Mesothelial cell of epicardium (in vitro differentiated cells): ENCODE measurements at regions not wholly inside any gene's neighbourhood (a gene's known extent, or its start where the extent isn't known, plus 50 kb on each side); places are given as distances from the start of the nearest gene placed in this dataset.
A peak's percentile ranks its signal among the peaks of the same experiment; 100 is the strongest.
"Not testable (repeated sequence)": the region's sequence is repeated elsewhere in the genome, so short reads cannot be mapped to it uniquely, and the experiment has no call there.

Experiments
- DNase-seq, 2 experiments: peaks; one replicate each; pipeline ENCODE4 v3.0.0; 2021; ENCODE audit warnings: low spot score in 2 of 2; ENCODE audit not compliant: unreplicated experiment in 2 of 2
- H3K27ac Mint-ChIP-seq: 2 replicates; pipeline ENCODE4 v1.8.0; 2021; ENCODE audit warnings: mixed read lengths
- H3K27me3 Mint-ChIP-seq: 2 replicates; pipeline ENCODE4 v1.8.0; 2021; ENCODE audit warnings: low read depth, mixed read lengths
- H3K36me3 Mint-ChIP-seq: 2 replicates; pipeline ENCODE4 v1.8.0; 2021; ENCODE audit warnings: mixed read lengths
- H3K4me1 Mint-ChIP-seq: 2 replicates; pipeline ENCODE4 v1.8.0; 2021; ENCODE audit warnings: mixed read lengths
- H3K4me3 Mint-ChIP-seq: 2 replicates; pipeline ENCODE4 v1.8.0; 2021; ENCODE audit warnings: mild to moderate bottlenecking, moderate library complexity, mixed read lengths
- H3K9me3 Mint-ChIP-seq: 2 replicates; pipeline ENCODE4 v1.8.0; 2021; ENCODE audit warnings: mixed read lengths
- TF ChIP-seq, protein P1 (sequence below): fragments of 200-600 bp; sonication (generic); IDR thresholded peaks from one replicate; pipeline ENCODE4 v1.5.0; 2021; ENCODE audit warnings: antibody characterized with exemption; ENCODE audit not compliant: unreplicated experiment

DNA sequence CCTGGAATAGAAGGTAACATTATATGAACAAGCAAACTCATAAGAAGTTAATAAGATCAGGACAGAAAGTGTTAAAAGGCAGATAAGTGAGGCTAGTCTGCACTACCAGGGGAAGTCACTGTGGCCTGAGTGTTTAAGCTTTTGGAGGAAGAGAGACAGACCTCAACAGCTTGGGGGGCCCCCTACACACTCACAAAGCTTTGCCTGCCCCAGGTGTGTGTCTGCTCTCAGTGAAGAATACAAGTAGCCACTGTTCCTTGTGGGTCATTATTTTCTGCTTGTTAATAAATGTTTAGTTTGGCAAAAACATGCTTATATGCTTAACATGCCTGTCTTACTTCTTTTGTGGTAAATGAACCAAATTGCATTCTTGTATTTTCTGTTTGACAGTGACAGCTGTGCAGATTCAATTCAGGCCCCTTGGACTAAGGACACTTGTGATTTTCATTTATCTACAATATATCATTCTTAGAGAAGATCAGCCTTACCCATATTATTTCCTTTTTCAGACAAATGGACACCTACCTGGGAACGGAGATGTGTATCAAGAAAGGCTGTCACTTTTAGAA is 50.7 kb upstream of the C12orf71 start:
- no peaks in the 10 kb centered on the region for H3K27me3 Mint-ChIP-seq
- H3K4me1 Mint-ChIP-seq, result no peaks in the 10 kb centered on the region
- H3K4me3 Mint-ChIP-seq, result no peak overlapping the region
- no peaks in the 10 kb centered on the region for H3K36me3 Mint-ChIP-seq
- TF ChIP-seq, protein P1, sequence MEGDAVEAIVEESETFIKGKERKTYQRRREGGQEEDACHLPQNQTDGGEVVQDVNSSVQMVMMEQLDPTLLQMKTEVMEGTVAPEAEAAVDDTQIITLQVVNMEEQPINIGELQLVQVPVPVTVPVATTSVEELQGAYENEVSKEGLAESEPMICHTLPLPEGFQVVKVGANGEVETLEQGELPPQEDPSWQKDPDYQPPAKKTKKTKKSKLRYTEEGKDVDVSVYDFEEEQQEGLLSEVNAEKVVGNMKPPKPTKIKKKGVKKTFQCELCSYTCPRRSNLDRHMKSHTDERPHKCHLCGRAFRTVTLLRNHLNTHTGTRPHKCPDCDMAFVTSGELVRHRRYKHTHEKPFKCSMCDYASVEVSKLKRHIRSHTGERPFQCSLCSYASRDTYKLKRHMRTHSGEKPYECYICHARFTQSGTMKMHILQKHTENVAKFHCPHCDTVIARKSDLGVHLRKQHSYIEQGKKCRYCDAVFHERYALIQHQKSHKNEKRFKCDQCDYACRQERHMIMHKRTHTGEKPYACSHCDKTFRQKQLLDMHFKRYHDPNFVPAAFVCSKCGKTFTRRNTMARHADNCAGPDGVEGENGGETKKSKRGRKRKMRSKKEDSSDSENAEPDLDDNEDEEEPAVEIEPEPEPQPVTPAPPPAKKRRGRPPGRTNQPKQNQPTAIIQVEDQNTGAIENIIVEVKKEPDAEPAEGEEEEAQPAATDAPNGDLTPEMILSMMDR, result no peak
- DNase-seq, result no peak
- peaks cover 7% of the 10 kb centered on the region for H3K9me3 Mint-ChIP-seq
- no peak overlapping the region for H3K27ac Mint-ChIP-seq

DNA sequence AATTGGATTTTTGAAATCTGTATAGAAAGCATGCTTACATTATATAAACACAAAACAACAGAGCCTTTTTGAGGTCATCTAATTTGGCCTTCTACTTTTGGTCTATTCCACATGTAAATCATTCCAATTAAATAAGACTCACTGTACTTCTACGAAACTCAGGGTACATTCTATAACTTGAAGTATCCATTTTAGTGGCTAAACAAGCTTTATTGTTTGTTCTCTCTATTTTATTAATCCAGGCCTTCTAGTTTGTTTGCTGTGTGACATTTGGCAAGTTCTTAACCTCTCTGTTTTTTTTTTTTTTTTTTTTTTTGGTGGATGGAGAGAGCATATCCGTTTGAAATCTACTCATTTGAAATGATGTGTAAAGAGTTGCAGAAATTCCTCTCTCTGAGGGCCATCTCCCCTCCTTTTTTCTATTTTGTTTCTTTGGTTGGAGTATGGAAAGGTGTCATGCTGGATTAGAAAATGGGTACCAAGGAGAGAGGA is 58.1 kb upstream of the C12orf71 start:
- no peaks in the 10 kb centered on the region for H3K4me1 Mint-ChIP-seq
- peaks cover 5% of the 10 kb centered on the region for H3K9me3 Mint-ChIP-seq
- TF ChIP-seq, protein P1, result no peak
- H3K4me3 Mint-ChIP-seq, result no peak overlapping the region
- H3K36me3 Mint-ChIP-seq, result peaks cover 1% of the 10 kb centered on the region
- DNase-seq, result no peak
- H3K27ac Mint-ChIP-seq, result no peak overlapping the region
- no peaks in the 10 kb centered on the region for H3K27me3 Mint-ChIP-seq

DNA sequence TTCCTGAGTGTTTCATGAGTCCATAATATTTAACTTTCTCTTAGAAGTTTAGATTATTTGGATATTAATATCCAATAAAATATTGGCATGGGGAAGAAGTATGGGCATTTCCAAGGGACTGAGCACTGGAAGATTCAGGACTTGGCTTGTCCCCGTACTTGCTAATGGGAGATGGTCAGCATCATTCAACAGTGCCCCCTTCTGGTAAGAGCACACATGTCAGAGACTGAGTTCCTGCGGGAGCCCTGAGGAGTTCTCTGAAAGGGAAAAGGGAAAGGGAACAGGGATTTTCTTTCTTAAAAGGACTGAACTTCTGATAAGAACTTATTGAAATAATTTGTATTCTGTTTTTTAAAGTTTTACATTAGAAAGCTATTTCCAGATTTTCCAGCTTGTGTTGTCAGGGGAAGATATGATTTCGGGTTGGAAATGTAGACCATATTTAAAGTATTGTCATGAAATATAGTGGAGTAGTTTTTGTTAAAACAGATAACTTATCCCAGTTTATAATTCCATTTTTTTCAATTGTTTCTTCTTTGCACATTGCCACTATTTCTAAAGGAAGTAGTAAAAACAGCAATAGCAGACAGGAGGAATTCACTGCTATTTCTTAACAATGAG is 59.8 kb upstream of the C12orf71 start:
- DNase-seq, result peak in 1 of 2 experiments; percentile 51
- Mint-ChIP-seq H3K27ac (no peak overlapping the region), H3K27me3 (no peaks in the 10 kb centered on the region), H3K4me3 (no peak overlapping the region), H3K9me3 (no peaks in the 10 kb centered on the region), H3K36me3 (peaks cover 1% of the 10 kb centered on the region), H3K4me1 (no peaks in the 10 kb centered on the region)
- TF ChIP-seq, protein P1, result peak; percentile 77

DNA sequence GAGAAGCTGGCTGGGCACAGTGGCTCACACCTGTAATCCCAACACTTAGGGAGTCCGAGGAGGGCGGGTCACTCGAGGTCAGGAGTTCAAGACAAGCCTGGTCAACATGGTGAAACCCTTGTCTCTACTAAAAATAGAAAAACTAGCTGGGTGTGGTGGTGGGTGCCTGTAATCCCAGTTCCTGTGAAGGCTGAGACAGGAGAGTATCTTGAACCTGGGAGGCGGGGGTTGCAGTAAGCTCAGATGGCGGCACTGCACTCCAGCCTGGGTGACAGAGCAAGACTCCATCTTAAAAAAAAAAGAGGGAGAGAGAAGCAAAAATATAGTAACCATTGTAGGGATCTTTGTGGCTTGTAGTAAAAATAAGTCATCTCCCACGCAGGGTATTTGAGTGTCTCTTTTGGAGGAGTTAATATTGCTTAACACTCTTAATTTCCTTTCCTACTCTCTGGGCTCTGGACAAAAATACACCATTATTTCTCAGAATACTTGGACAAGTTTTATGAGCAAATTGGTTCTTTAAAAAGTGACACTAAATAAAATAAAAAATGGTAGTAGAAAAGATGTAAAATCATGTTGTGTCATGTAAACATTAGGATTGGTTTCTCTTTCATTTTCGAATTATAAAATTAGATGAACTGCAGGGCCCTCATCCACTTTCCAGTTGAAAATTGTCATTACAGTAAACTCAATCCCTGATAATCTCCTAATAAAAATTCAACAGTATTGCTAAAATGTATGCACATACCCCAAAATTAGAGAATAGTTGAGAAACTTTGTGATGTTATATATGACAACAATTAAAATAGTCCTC is 61.1 kb upstream of the C12orf71 start:
- H3K9me3 Mint-ChIP-seq, result no peaks in the 10 kb centered on the region
- no peaks in the 10 kb centered on the region for H3K27me3 Mint-ChIP-seq
- no peaks in the 10 kb centered on the region for H3K4me1 Mint-ChIP-seq
- H3K4me3 Mint-ChIP-seq, result no peak overlapping the region
- H3K27ac Mint-ChIP-seq, result no peak overlapping the region
- DNase-seq, result no peak
- H3K36me3 Mint-ChIP-seq, result peaks cover 1% of the 10 kb centered on the region
- TF ChIP-seq, protein P1, result no peak

DNA sequence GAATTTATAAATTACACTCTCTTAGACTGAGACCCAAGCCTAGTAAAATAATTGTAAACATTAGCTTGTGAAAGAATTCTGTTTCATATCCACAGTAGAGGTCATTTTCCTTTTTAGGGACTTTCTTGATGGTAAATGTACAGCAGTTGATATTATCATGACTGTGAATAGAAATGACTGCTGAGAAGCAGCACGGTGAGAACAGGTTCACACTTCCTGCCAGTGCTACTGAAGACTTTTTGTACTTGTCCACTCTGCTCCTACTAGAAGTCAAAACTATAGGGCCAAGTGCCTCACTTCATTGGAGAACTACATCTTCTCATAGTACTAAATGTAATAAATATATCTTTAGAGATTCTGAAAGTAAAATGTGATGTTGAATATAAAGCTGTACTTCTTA is 63.3 kb upstream of the C12orf71 start:
- H3K4me1 Mint-ChIP-seq, H3K27ac Mint-ChIP-seq, H3K4me3 Mint-ChIP-seq, H3K27me3 Mint-ChIP-seq, H3K9me3 Mint-ChIP-seq, H3K36me3 Mint-ChIP-seq, DNase-seq: not testable (repeated sequence)

DNA sequence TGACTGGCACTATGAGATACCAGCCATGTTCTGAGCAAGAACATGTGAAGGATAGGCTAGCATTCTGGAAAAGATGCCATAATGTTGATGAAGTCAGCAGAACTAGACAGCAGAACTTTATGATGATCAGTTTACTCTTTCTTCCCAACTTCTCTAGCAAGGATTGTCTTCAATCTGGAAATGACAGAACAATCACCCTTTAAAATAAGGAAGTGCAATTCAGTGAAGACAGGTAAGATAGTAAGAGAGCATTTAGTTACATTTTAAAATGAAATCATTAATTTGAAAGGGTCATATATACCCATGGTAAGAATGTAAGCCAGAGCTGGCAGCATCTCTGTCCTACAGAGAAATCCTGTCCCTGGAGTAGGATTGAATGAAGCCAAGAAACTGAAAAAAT is 66.0 kb upstream of the C12orf71 start:
- no peaks in the 10 kb centered on the region for H3K9me3 Mint-ChIP-seq

More for the DNA sequence above, 66.0 kb upstream of the C12orf71 start:
- Mint-ChIP-seq H3K27me3 (no peaks in the 10 kb centered on the region), H3K4me1 (no peaks in the 10 kb centered on the region), H3K27ac (no peak overlapping the region), H3K4me3 (no peak overlapping the region), H3K36me3 (no peaks in the 10 kb centered on the region)
- DNase-seq, result no peak
- TF ChIP-seq, protein P1, result no peak
